GM23248 (cell line): ENCODE measurements at regions not wholly inside any gene's neighbourhood (a gene's known extent, or its start where the extent isn't known, plus 50 kb on each side); places are given as distances from the start of the nearest gene placed in this dataset.

ENCODE experiments used
- EZH2 ChIP-seq: fragments of 200-600 bp; sonication (generic); IDR thresholded peaks from 2 replicates; pipeline ENCODE4 v1.6.1; 2018; ENCODE audit warnings: antibody characterized with exemption, mild to moderate bottlenecking; ENCODE audit not compliant: insufficient read depth, poor library complexity, severe bottlenecking
- EZH2phosphoT487 ChIP-seq: fragments of 200-600 bp; sonication (generic); IDR thresholded peaks from 2 replicates; pipeline ENCODE4 v1.6.1; 2018; ENCODE audit warnings: antibody characterized with exemption, moderate library complexity, mild to moderate bottlenecking, low read depth; ENCODE audit not compliant: insufficient read depth

DNA sequence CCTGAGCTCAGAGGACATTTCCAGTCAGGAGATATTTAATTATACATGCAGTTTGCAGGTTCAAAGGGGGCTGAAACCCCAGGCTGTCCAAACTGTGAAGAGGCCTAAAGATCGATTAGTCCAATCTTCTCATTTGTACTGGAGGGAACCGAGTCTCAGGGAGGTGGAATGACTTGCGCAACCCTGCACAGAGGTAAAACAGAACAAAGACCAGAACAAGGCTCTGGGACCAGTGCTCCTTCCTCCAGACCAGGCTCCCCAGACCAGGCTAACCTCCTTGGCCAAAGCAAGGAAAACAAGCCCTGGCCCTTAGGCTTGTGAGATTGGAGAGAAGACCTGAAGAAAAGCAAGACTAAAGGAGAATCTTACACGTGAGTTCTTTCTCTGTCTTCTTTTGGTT, 120.8 kb downstream of the ENC1 start:
- TF ChIP-seq EZH2 (no peak), EZH2phosphoT487 (no peak)
